Brain microvascular endothelial cell (primary cell): ENCODE measurements at regions not wholly inside any gene's neighbourhood (a gene's known extent, or its start where the extent isn't known, plus 50 kb on each side); places are given as distances from the start of the nearest gene placed in this dataset.

Source experiments
- DNase-seq: peaks from one replicate; pipeline ENCODE4 v3.0.0-alpha.2; 2020
- H3K27ac ChIP-seq: fragments of 250-450 bp; sonication (Bioruptor Pico); 2 replicates; pipeline ENCODE4 v1.5.1; 2020; ENCODE audit warnings: mild to moderate bottlenecking, moderate library complexity
- H3K27me3 ChIP-seq: fragments of 250-450 bp; sonication (Bioruptor Pico); replicated peaks from 2 replicates; pipeline ENCODE4 v1.5.1; 2020; ENCODE audit warnings: mild to moderate bottlenecking
- H3K36me3 ChIP-seq: fragments of 250-450 bp; sonication (Bioruptor Pico); replicated peaks from 2 replicates; pipeline ENCODE4 v1.5.1; 2020; ENCODE audit warnings: mild to moderate bottlenecking
- H3K4me3 ChIP-seq: 2 replicates; pipeline ENCODE4 v1.5.1; 2011; ENCODE audit warnings: low read depth, mild to moderate bottlenecking, control low read depth, low read length, moderate library complexity
- CTCF ChIP-seq: IDR thresholded peaks from 2 replicates; pipeline ENCODE4 v1.5.1; 2011; ENCODE audit warnings: low read depth, mild to moderate bottlenecking, moderate library complexity, low read length, control low read depth, inconsistent platforms; ENCODE audit errors: missing control alignments
- in situ Hi-C: cut with HindIII; loops from 2 replicates; pipeline ENCODE4 v1.10.0; 2017; ENCODE audit warnings: low sequenced_read_pairs, low pct_ligation_motif_present

GRCh38 chr10:28903736-28904135 lies 226.4 kb downstream of the BAMBI start:
- Histone ChIP-seq H3K4me3 (no peak overlapping the region), H3K36me3 (no peaks in the 10 kb centered on the region), H3K27me3 (no peaks in the 10 kb centered on the region), H3K27ac (no peak overlapping the region)
- DNase-seq = no peak
- in situ Hi-C loops = no loop called here
- TF ChIP-seq CTCF = no peak

DNA sequence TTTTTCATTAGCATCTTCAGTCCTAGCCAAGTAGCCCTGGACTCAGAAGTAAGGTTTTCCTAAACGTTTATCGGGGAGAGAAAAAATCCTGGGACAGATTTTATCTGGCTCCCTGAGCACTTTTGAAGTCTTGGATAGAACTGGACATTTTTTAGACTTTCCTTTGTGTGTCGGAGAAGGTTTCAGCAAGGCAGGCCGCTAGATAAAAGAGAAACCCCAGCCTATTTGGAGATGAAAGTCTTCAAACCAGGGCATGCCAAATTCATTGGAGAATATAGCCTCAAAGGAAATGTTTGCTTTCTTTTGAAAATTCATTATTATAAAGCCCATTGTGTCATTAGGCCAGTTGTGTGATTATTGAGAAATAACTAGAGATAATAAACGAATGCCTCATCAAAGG lies 228.1 kb downstream of the BAMBI start:
- no peak for TF ChIP-seq CTCF
- Histone ChIP-seq H3K36me3 (no peaks in the 10 kb centered on the region), H3K4me3 (no peak overlapping the region), H3K27me3 (no peaks in the 10 kb centered on the region), H3K27ac (no peak overlapping the region)
- no peak for DNase-seq
- in situ Hi-C loops = no loop called here

GRCh38 chr10:28906011-28906411 lies 228.7 kb downstream of the BAMBI start:
- Histone ChIP-seq H3K27me3 (no peaks in the 10 kb centered on the region), H3K27ac (no peak overlapping the region), H3K4me3 (no peak overlapping the region), H3K36me3 (no peaks in the 10 kb centered on the region)
- in situ Hi-C loops = no loop called here
- DNase-seq = no peak
- TF ChIP-seq CTCF = no peak

DNA sequence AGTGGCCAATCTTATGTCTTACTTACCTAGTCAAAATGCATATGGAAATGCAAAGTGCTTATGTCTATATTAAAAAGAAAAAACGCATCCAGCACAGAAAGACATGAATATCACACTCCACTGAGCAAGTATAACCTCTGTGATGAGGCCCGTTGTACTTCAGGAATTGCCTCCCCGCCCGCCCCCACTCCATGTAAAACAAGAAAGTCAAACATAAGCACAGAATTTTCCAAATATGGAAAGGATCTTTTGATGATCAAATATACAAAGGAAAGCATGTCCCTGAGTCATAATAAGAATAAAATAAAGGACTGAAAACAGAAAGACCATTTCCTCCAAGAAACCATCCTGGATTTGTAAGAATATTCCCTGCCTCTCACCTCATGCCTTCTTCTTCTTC lies 229.1 kb downstream of the BAMBI start:
- no peak for TF ChIP-seq CTCF
- no peak for DNase-seq
- H3K27me3 ChIP-seq = no peaks in the 10 kb centered on the region
- H3K36me3 ChIP-seq = no peaks in the 10 kb centered on the region
- H3K27ac ChIP-seq = peak overlapping the region; percentile 38
- H3K4me3 ChIP-seq = no peak overlapping the region
- in situ Hi-C loops = no loop called here

DNA sequence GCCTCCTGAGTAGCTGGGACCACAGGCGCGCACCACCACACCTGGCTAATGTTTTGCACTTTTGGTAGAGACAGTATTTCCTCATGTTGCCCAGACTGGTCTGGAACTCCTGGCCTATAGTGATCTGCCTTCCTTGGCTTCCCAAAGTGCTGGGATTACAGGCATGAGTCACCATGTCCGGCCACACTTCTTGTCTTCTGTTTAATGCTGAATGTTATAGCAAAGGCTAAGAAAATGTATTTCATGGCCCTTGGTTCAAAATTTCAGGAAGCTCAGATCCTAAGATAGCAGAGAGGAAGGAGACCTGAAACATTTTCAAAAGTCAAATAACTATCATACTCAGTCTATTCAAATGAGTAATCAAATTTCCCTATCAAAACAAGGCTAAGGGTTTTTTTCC lies 229.6 kb downstream of the BAMBI start:
- peak overlapping the region; percentile 38 for H3K27ac ChIP-seq
- H3K27me3 ChIP-seq = no peaks in the 10 kb centered on the region
- TF ChIP-seq CTCF = no peak
- no peak overlapping the region for H3K4me3 ChIP-seq
- in situ Hi-C loops = no loop called here
- H3K36me3 ChIP-seq = no peaks in the 10 kb centered on the region
- DNase-seq = peak; percentile 71

- in situ Hi-C loops = no loop called here
- H3K4me3 ChIP-seq = no peak overlapping the region
- no peak for DNase-seq
- no peaks in the 10 kb centered on the region for H3K27me3 ChIP-seq
- no peak overlapping the region for H3K27ac ChIP-seq
- TF ChIP-seq CTCF = no peak
- no peaks in the 10 kb centered on the region for H3K36me3 ChIP-seq
Measured at GRCh38 chr10:28909875-28910274, 232.6 kb downstream of the BAMBI start.
